ENCODE measurements at regions not wholly inside any gene's neighbourhood (a gene's known extent, or its start where the extent isn't known, plus 50 kb on each side); places are given as distances from the start of the nearest gene placed in this dataset.
"Not testable (repeated sequence)": the region's sequence is repeated elsewhere in the genome, so short reads cannot be mapped to it uniquely, and the experiment has no call there.

GRCh38 chr9:81814401-81814793 is 113.8 kb upstream of the SPATA31D4 start:
- no peak for DNase-seq

GRCh38 chr9:81814794-81815464 is 113.3 kb upstream of the SPATA31D4 start:
- no peak for DNase-seq

GRCh38 chr9:81815781-81816180 is 112.4 kb upstream of the SPATA31D4 start:
- DNase-seq = no peak

- DNase-seq = peak; percentile 27
These were observed 109.1 kb upstream of the SPATA31D4 start for GRCh38 chr9:81819155-81819554.

GRCh38 chr9:81819859-81820546 is 108.2 kb upstream of the SPATA31D4 start:
- peak; percentile 58 for DNase-seq

GRCh38 chr9:81822301-81822865 is 105.8 kb upstream of the SPATA31D4 start:
- DNase-seq = no peak

DNA sequence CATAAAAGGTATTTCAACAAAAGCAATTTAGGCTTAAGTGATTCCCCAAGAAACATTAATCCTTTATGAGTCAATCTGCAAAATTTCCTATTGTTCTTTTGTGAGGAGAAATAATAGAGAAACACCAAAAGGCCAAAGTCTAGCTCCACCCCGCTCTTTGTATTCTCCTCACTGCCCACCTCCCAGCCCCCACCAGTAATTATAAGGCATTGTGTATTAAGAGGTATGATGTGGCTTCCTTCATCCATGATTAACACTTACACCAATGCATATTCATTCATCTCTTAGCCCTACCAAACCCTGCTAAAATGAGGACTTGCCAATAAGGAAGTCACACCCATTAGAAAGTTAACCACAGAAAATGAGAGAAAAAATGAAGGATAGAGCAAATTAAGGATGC is 105.3 kb upstream of the SPATA31D4 start:
- no peak for DNase-seq

DNA sequence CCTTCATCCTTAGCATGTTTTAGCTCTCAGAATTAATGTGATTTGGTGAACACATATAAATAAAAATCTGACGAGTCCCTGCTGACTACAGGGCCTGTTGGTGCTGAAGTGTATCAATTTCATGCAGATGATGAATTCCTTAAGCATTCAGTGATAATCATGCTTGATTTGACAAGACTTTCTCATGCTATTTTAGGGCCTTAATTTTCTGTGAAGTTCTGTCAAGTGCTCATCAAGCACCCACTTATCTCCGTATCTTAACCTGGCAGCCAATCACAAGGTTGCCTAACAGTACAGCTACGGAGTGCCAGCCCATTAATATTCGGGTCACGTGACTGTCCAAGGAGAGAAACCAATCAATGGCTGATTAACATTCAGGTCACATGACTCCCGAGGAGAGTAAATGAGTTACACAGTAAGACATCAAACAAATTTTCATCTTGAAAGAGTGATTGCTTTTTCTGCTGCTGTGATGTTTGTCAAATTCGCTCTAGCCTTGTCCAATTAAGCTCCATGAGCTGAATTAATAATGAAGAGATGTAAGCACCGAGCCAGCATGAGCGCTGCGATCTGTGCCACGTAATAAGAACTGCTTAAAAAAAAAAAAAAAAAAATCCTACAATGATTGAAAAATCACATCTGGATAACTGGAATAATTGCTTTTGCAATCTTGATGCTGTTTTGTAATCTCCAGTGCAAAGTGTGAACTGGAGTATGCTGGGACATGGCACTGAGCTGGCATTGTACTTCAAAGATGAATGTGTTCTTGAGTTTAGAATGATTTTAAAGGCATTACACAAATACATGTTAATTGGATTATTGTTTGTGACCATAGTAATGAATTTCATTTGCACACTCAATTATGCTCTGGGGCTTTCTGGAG is 104.3 kb upstream of the SPATA31D4 start:
- no peak for DNase-seq

- DNase-seq = no peak
These were observed 103.2 kb upstream of the SPATA31D4 start for GRCh38 chr9:81824802-81825730.

GRCh38 chr9:81825846-81826516 is 102.2 kb upstream of the SPATA31D4 start:
- DNase-seq = peak; percentile 35

DNA sequence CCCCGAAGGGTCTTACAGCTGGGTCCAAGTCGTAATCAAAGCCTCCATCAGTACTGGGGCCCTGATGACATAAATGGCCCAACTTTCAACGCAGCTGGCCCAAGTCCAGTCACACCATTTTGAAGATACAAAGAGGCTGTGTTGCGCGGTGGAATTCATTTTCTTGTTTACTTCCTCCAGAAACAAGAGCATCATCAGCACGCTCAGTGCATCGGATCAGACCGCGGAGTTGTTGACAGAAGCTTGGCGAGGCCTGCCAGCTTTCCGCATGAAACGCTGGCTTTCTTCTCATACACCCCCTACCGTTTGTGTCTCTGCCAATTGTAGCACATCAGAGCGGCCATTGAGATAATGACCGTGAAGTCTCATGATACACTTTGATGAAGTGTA is 101.7 kb upstream of the SPATA31D4 start:
- DNase-seq = no peak

GRCh38 chr9:81827616-81828296 is 100.5 kb upstream of the SPATA31D4 start:
- no peak for DNase-seq

GRCh38 chr9:81829195-81829882 is 98.9 kb upstream of the SPATA31D4 start:
- no peak for DNase-seq

DNA sequence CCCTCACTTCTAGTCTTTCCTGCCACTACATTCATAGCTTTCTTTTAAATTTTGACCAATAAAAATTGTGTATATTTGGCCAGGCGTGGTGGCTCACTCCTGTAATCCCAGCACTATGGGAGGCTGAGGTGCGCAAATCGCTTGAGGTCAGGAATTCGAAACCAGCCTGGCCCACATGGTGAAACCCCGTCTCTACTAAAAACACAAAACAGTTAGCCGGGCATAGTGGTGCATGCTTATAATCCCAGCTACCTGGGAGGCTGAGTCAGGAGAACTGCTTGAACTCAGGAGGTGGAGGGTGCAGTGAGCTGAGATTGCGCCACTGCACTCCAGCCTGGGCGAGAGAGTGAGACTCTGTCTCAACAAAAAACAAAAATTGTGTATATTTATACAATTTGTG is 97.8 kb upstream of the SPATA31D4 start:
- not testable (repeated sequence) for DNase-seq

DNA sequence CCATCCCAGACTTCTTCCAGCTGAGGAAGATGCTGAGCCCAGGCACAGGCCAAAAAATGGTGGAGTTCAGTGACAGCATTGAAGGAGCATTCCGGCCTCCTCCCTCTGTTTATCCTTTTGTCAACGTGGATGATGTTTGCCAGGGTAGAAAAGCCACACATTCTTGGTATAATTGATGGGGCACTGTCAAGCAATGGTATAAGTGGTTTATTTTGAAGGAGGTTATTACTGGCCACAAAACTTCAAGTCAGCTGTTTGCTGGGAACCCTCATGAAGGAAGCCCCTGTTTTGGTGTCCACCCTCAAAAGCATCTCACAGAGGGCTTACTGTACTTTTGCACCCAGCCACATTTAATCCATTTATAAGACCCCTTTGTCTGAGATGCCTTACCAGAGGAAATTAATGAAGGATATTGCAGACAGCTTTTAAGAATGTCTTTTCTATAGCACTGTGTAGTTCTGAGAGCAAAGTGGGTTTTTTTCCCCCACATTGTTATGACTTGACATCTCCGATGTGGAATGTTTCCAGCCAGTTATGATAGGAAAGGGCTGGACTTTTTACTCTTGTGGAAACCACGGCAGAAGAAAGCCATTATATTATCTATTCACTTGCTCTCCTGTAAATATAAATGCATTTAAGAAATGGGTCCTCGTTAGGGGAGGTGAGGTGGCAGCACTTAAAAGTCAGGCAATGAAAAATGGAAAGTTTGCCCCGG is 95.5 kb upstream of the SPATA31D4 start:
- DNase-seq = no peak

DNA sequence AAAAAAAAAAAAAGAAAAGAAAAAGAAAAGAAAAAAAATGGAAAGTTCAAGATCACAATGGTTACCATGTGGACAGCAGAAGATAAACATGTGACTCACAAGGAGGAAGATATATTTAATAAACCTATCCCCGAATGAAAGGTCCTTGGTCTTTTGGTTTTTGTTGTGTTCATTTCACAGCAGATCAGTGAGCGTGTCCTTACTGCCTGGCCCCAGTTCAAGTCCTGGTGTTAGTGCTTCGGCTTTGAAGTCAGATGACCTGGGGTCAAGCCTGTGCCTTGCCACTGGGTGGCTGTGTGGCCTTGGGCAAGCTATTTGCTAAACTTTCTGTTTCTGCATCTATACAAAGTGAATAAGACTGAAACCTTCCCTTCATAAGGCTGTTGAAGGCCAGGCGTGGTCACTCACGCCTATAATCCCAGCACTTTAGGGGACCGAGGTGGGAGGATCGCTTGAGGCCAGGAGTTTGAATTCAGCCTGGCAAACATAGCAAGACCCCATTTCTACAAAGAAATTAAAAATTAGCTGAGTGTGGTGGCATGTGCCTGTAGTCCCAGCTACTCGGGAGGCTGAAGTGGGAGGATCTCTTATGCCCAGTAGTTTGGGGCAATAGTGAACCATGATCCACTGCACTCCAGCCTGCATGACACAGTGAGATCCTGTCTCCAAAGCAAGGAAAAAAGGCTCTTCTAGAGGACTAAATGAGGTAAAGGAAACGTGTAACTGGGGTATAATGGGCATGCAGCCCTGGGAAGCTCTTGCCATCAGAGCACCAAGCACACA is 94.5 kb upstream of the SPATA31D4 start:
- DNase-seq = peak; percentile 29

DNA sequence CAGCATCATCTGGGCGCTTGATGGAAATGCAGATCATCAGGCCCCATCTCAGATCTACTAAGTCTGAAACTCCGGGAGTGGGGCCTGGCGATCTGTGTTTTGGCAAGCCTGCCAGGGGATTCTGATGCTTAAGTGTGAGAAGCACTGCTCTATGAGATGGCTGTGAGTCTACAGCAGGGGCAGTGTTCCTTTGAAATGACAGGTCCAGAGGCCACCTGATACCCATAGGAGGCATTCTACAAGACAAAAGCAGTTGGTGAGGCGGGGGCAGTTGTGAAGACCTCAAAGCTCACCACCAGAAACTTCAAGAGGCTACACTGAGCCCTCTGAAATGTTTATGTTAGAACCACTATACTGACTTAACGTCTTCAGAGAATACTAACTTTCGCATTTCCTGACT is 86.9 kb upstream of the SPATA31D4 start:
- no peak for DNase-seq

- DNase-seq = no peak
These were observed 84.1 kb upstream of the SPATA31D4 start for GRCh38 chr9:81844131-81844567.

All from fibroblast of skin of back (primary cell).